ENCODE measurements at regions not wholly inside any gene's neighbourhood (a gene's known extent, or its start where the extent isn't known, plus 50 kb on each side); places are given as distances from the start of the nearest gene placed in this dataset.

DNA sequence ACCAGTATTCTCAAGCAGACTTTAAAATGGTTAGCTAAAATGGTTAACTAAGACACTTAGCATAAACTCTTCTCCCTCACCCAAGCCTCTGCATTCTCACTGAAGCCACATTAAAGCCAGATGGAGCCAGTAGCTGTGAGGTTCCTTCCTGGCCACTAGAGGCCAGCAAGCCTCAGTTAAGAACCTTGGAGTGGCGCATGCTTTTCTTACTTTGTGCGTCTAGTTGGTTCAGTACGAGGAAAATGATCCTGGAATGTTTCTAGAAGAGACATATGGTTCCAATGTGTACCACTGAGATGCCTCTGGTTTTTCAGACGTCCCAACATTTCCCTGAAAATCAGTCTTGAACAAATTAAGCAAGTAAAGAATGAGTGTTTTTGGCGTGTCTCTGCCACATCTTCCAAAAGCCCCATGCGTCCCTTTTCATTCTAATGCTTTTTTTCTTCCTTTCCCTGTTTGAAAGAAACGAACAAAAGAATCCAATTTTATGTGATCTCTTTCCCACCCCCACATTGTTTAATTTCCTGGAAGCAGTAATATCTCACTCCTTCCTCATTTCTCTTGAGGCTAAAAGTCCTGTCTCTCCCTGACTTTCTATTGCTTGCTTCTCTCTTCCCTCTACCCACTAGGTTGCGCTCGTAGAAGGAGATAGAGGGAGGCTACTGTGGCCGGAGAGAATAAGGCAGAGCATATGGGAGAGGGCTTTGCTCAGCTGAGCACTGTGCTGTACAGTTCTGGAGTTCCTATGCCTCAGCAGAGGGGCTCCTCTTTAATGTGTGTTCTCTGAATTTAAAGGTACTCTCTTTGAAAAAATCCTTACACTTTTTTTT is 82.9 kb upstream of the TAB3 start:
- WGBS, 2 donors = 5 to 22% methylated on average over 10 of the region's 10 CpGs
- peak; percentile 46 to 72 (median 53) for DNase-seq
- no peak overlapping the region for H3K4me3 ChIP-seq
- TF ChIP-seq, protein P1, sequence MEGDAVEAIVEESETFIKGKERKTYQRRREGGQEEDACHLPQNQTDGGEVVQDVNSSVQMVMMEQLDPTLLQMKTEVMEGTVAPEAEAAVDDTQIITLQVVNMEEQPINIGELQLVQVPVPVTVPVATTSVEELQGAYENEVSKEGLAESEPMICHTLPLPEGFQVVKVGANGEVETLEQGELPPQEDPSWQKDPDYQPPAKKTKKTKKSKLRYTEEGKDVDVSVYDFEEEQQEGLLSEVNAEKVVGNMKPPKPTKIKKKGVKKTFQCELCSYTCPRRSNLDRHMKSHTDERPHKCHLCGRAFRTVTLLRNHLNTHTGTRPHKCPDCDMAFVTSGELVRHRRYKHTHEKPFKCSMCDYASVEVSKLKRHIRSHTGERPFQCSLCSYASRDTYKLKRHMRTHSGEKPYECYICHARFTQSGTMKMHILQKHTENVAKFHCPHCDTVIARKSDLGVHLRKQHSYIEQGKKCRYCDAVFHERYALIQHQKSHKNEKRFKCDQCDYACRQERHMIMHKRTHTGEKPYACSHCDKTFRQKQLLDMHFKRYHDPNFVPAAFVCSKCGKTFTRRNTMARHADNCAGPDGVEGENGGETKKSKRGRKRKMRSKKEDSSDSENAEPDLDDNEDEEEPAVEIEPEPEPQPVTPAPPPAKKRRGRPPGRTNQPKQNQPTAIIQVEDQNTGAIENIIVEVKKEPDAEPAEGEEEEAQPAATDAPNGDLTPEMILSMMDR (IDR thresholded peaks at IDR 0.05; ENCODE audit: control extremely low read depth, extremely low read depth) = peak; percentile 34
- peak; percentile 70 for ATAC-seq (ENCODE audit: insufficient read depth, low FRiP score)
- no peaks in the 10 kb centered on the region for H3K9me3 ChIP-seq (ENCODE audit: control insufficient read depth in 4 of 4, insufficient read depth in 3 of 4, low read length in 3 of 4)
- no peak overlapping the region for H3K27ac ChIP-seq (ENCODE audit: low read depth in 1 of 2, low read length in 1 of 2)
- no peaks in the 10 kb centered on the region for H3K36me3 ChIP-seq (ENCODE audit: control insufficient read depth in 4 of 4, insufficient read depth in 4 of 4, low read length in 4 of 4)
- no peaks in the 10 kb centered on the region for H3K4me1 ChIP-seq (ENCODE audit: control insufficient read depth in 5 of 5, insufficient read depth in 5 of 5, low read length in 5 of 5)
- peaks cover 0 to 6% (median 2%) of the 10 kb centered on the region in 3 donors for H3K27me3 ChIP-seq (ENCODE audit: control insufficient read depth in 3 of 3, insufficient read depth in 3 of 3, low read length in 2 of 3)
- H3K9ac ChIP-seq (ENCODE audit: insufficient read depth in 1 of 2, low read length in 2 of 2) = no peak overlapping the region

GRCh38 chrX:30967516-30967915 is 78.5 kb upstream of the TAB3 start:
- H3K9me3 ChIP-seq (ENCODE audit: control insufficient read depth in 4 of 4, insufficient read depth in 3 of 4, low read length in 3 of 4) = no peaks in the 10 kb centered on the region
- 58 to 73% methylated on average over 4 of the region's 4 CpGs for WGBS, 2 donors
- H3K27me3 ChIP-seq (ENCODE audit: control insufficient read depth in 3 of 3, insufficient read depth in 3 of 3, low read length in 2 of 3) = peaks cover 0 to 4% (median 2%) of the 10 kb centered on the region in 3 donors
- ATAC-seq (ENCODE audit: insufficient read depth, low FRiP score) (no peak), DNase-seq (no peak)
- TF ChIP-seq, protein P1 (IDR thresholded peaks at IDR 0.05; ENCODE audit: control extremely low read depth, extremely low read depth) = no peak
- H3K4me1 ChIP-seq (ENCODE audit: control insufficient read depth in 5 of 5, insufficient read depth in 5 of 5, low read length in 5 of 5) = no peaks in the 10 kb centered on the region
- no peaks in the 10 kb centered on the region for H3K36me3 ChIP-seq (ENCODE audit: control insufficient read depth in 4 of 4, insufficient read depth in 4 of 4, low read length in 4 of 4)
- H3K27ac ChIP-seq (ENCODE audit: low read depth in 1 of 2, low read length in 1 of 2) = no peak overlapping the region
- H3K9ac ChIP-seq (ENCODE audit: insufficient read depth in 1 of 2, low read length in 2 of 2) = no peak overlapping the region
- no peak overlapping the region for H3K4me3 ChIP-seq

DNA sequence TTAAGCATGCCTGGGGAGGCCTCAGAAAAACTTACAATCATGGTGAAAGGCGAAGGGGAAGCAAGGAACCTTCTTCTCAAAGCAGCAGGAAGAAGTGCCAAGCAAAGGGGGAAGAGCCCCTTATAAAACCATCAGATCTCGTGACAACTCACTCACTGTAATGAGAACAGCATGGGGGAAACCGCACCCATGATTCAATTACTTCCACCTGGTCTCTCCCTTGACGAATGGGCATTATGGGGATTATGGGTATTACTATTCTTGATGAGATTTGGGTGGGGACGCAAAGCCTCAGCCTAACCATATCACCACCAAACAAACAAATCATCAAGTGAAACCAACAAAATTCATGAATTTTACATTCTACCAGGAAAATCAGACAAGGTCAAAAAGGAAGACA is 76.7 kb upstream of the TAB3 start:
- Histone ChIP-seq H3K27me3 (ENCODE audit: control insufficient read depth in 3 of 3, insufficient read depth in 3 of 3, low read length in 2 of 3) (peaks cover 0 to 8% (median 2%) of the 10 kb centered on the region in 3 donors), H3K9ac (ENCODE audit: insufficient read depth in 1 of 2, low read length in 2 of 2) (no peak overlapping the region), H3K9me3 (ENCODE audit: control insufficient read depth in 4 of 4, insufficient read depth in 3 of 4, low read length in 3 of 4) (no peaks in the 10 kb centered on the region), H3K27ac (ENCODE audit: low read depth in 1 of 2, low read length in 1 of 2) (no peak overlapping the region), H3K4me1 (ENCODE audit: control insufficient read depth in 5 of 5, insufficient read depth in 5 of 5, low read length in 5 of 5) (no peaks in the 10 kb centered on the region), H3K36me3 (ENCODE audit: control insufficient read depth in 4 of 4, insufficient read depth in 4 of 4, low read length in 4 of 4) (no peaks in the 10 kb centered on the region), H3K4me3 (no peak overlapping the region)
- WGBS, 2 donors = 76 to 81% methylated on average over 5 of the region's 5 CpGs
- DNase-seq = no peak
- TF ChIP-seq, protein P1 (IDR thresholded peaks at IDR 0.05; ENCODE audit: control extremely low read depth, extremely low read depth) = no peak
- no peak for ATAC-seq (ENCODE audit: insufficient read depth, low FRiP score)

All from lung (tissue), 11 donors.